Activated B cell treated with CpG ODN at 0.5 μM for 24 hours (primary cell): ENCODE measurements at regions not wholly inside any gene's neighbourhood (a gene's known extent, or its start where the extent isn't known, plus 50 kb on each side); places are given as distances from the start of the nearest gene placed in this dataset.

Experiments used
- ATAC-seq: fragments of 200-7000 bp; cut with Tn5 transposase; one replicate; pipeline ENCODE4 v1.10.0; 2021; ENCODE audit warnings: low read depth, mild to moderate bottlenecking, moderate library complexity
- CTCF ChIA-PET: fragments of 350-600 bp; sonication (Branson Sonifier 250); formaldehyde crosslinking; loops from one replicate; lab custom pipeline; 2021; ENCODE audit warnings: antibody characterized with exemption; lab: Charles Lee
- POLR2A ChIA-PET: fragments of 350-600 bp; sonication (Branson Sonifier 250); formaldehyde crosslinking; loops from one replicate; lab custom pipeline; 2021; ENCODE audit warnings: antibody characterized with exemption; lab: Charles Lee
- DNase-seq: peaks from one replicate; pipeline ENCODE4 v3.0.0; 2022
- H3K27ac Mint-ChIP-seq: one replicate; pipeline ENCODE4 v1.8.0; 2020; ENCODE audit warnings: mixed read lengths
- H3K27me3 Mint-ChIP-seq: one replicate; pipeline ENCODE4 v1.8.0; 2021; ENCODE audit warnings: mixed read lengths
- H3K36me3 Mint-ChIP-seq: one replicate; pipeline ENCODE4 v1.8.0; 2021; ENCODE audit warnings: low read depth, mixed read lengths
- H3K4me1 Mint-ChIP-seq: one replicate; pipeline ENCODE4 v1.8.0; 2021; ENCODE audit warnings: mixed read lengths
- H3K4me3 Mint-ChIP-seq: one replicate; pipeline ENCODE4 v1.8.0; 2020; ENCODE audit warnings: mild to moderate bottlenecking, mixed read lengths
- H3K9me3 Mint-ChIP-seq: one replicate; pipeline ENCODE4 v1.8.0; 2020; ENCODE audit warnings: mixed read lengths
- intact Hi-C: fragments of 100-400 bp; cut with micrococcal nuclease; formaldehyde crosslinking; loops from one replicate; pipeline ENCODE4 v1.15.1; 2024
- TF ChIP-seq, protein P1 (sequence below): fragments of 200-600 bp; IDR thresholded peaks from one replicate; pipeline ENCODE4 v1.8.0; 2022; ENCODE audit warnings: antibody characterized with exemption, mild to moderate bottlenecking

DNA sequence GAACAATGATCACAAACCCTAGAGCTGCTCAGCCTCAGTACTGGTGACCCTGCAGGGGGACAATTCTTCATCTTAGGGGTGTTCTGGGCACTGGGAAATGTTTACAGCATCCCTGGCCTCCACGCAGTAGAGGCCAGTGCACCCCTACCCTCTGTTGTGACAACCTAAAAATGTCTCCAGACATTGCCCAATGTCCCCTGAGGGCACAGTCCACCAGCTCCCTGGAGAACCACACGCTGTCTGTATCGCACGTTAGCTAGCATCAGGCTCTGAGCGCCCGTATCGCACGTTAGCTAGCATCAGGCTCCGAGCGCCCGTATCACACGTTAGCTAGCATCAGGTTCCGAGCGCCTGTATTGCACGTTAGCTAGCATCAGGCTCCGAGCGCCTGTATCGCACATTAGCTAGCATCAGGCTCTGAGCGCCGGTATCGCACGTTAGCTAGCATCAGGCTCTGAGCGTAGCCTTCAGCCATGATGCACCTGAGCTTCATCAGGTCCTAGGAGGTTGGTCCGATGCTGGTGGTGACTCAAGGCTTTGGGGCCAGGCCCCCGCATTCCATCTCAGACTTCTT is 111.1 kb upstream of the ANO1 start:
- TF ChIP-seq, protein P1, sequence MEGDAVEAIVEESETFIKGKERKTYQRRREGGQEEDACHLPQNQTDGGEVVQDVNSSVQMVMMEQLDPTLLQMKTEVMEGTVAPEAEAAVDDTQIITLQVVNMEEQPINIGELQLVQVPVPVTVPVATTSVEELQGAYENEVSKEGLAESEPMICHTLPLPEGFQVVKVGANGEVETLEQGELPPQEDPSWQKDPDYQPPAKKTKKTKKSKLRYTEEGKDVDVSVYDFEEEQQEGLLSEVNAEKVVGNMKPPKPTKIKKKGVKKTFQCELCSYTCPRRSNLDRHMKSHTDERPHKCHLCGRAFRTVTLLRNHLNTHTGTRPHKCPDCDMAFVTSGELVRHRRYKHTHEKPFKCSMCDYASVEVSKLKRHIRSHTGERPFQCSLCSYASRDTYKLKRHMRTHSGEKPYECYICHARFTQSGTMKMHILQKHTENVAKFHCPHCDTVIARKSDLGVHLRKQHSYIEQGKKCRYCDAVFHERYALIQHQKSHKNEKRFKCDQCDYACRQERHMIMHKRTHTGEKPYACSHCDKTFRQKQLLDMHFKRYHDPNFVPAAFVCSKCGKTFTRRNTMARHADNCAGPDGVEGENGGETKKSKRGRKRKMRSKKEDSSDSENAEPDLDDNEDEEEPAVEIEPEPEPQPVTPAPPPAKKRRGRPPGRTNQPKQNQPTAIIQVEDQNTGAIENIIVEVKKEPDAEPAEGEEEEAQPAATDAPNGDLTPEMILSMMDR, result no peak

DNA sequence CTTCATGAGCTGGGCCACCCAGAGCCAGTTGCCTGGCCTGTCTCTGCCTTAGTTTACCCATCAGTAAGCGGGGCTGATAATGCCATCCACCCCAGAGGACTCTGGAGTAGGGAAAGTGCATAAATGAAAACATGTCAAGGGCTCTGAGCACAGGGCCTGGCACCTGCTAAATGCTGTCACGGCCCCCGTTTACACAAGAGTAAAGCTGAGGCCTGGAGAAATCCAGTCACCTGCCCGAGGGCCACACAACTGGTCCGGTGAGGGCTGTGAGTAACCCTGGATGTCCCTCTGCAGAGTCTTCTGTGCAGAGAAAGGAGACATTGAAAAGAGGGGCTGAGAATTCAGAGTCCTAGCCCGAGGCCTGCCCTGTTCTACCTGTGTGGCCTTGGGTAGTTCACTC is 110.6 kb upstream of the ANO1 start:
- peaks cover 10% of the 10 kb centered on the region for H3K27me3 Mint-ChIP-seq
- no peak for ATAC-seq
- intact Hi-C loops, result no loop called here
- no peaks in the 10 kb centered on the region for H3K36me3 Mint-ChIP-seq
- peaks cover 18% of the 10 kb centered on the region for H3K4me1 Mint-ChIP-seq
- POLR2A ChIA-PET, result no interaction called here
- no peak overlapping the region for H3K4me3 Mint-ChIP-seq
- DNase-seq, result no peak
- no peaks in the 10 kb centered on the region for H3K9me3 Mint-ChIP-seq
- H3K27ac Mint-ChIP-seq, result no peak overlapping the region
- TF ChIP-seq, protein P1, result no peak
- CTCF ChIA-PET, result no interaction called here

More for the DNA sequence above, 111.1 kb upstream of the ANO1 start:
- DNase-seq (no peak), ATAC-seq (no peak)
- Mint-ChIP-seq H3K9me3 (no peaks in the 10 kb centered on the region), H3K4me1 (peaks cover 14% of the 10 kb centered on the region), H3K27me3 (peaks cover 10% of the 10 kb centered on the region), H3K27ac (no peak overlapping the region), H3K36me3 (no peaks in the 10 kb centered on the region), H3K4me3 (no peak overlapping the region)
- ChIA-PET POLR2A (no interaction called here), CTCF (no interaction called here)
- intact Hi-C loops, result no loop called here

DNA sequence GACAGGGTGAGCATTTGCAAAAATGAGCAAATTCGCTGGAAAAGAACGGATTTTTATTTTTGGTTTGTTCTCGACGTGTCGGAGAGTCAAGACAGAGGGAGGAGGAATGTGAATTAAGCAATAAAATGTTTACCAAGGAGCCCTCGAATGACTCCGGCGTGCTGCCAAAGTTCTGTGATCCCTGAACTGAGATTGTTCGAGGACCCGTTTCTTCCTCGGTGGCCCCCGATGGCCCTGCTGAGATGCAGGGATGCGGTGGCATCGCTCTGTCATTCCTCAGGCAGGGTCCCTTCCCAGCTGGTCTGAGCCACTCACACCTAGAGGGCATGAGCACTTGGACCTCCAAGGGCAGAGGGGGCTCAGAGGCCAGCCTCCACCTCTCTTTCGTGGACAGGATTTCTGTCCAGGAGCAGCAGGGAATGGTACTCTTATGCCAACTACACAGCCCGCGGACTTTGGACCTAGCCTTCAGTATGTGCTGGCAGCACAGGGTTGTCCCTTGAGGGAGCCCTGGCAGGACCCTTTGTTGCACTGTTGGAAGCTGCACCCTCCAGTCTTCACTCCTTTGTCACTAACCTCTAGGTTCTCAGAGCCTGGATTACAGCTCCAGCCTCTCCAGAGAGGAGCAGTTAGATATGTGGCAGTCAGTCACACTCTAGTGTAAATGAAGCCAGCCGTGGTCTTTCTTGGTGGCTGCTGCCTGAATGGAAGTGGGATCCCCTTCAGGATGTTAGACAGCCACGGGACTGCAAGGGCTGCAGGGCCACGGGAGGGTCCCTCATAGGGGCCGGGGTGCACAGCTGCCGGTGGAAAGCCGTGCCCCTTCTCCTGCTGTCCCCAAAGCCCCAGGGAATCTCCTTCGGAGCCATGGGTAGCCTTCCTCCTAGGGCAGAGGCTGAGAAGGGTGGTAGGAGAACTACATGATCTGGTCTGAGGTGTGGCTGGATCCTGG is 109.4 kb upstream of the ANO1 start:
- no peak for ATAC-seq
- Mint-ChIP-seq H3K9me3 (no peaks in the 10 kb centered on the region), H3K27ac (no peak overlapping the region)

DNA sequence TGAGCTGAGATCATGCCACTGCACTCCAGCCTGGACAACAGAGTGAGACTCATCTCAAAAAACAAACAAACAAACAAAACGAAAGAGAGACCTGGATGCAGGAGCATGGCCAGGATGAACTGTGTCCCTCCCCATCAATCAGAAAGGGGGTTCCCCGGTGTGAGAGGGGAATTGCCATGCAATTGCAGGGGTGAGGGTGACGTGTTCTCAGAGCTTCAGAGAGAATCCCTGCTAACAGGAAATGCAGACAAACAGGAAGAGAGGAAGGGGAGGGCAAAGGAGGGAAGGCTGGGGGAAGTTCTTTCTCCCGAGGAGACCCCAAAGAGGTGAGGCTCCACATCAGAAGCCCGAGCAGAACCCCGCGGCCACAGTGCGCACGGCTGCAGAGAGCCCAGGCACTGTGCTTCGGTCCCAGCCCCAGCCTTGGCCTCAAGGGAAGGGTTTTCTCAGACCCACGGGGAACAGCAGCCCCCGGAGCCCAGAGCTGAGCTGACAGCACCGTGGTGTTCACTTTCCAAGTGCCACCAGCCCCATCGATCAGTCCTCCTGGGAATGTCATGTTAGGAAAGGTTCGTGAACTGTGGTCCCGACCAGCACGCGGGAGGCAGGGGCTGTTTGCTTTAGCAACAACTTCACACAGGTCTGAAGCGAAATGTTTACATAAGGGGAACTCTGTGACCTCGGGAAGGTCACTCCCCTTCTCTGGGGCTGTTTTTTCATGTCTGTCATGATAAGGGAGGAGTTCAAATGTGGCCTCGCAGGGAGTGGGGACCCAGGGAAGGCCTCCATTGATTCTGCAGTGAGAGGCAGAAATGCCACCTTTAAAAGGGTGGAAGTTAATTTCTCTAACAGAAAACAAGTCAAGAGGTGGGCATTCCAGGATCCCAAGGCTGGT is 108.0 kb upstream of the ANO1 start:
- POLR2A ChIA-PET, result no interaction called here
- H3K9me3 Mint-ChIP-seq, result no peaks in the 10 kb centered on the region
- ATAC-seq, result peak; percentile 22
- TF ChIP-seq, protein P1, result no peak
- no peak overlapping the region for H3K27ac Mint-ChIP-seq
- peaks cover 24% of the 10 kb centered on the region for H3K4me1 Mint-ChIP-seq
- no peak for DNase-seq
- H3K4me3 Mint-ChIP-seq, result no peak overlapping the region
- CTCF ChIA-PET, result no interaction called here
- H3K36me3 Mint-ChIP-seq, result no peaks in the 10 kb centered on the region
- intact Hi-C loops, result no loop called here
- peaks cover 9% of the 10 kb centered on the region for H3K27me3 Mint-ChIP-seq

More for the DNA sequence above, 109.4 kb upstream of the ANO1 start:
- Mint-ChIP-seq H3K4me3 (no peak overlapping the region), H3K36me3 (no peaks in the 10 kb centered on the region), H3K4me1 (peaks cover 24% of the 10 kb centered on the region), H3K27me3 (peaks cover 9% of the 10 kb centered on the region)
- DNase-seq, result no peak
- intact Hi-C loops, result no loop called here
- POLR2A ChIA-PET, result no interaction called here
- TF ChIP-seq, protein P1, result no peak
- CTCF ChIA-PET, result no interaction called here
